Ovary (tissue), 7 donors: ENCODE measurements at regions not wholly inside any gene's neighbourhood (a gene's known extent, or its start where the extent isn't known, plus 50 kb on each side); places are given as distances from the start of the nearest gene placed in this dataset.

ENCODE experiments used
- DNase-seq, 5 donors: peaks; one replicate each; pipeline ENCODE4 v3.0.0-alpha.2; 2019 to 2020
- H3K27ac ChIP-seq, 2 donors: fragments of 200-600 bp; one replicate each; pipeline versions ENCODE4 v1.5.1 to v1.8.0; 2019 to 2022
- H3K27me3 ChIP-seq: fragments of 200-600 bp; one replicate; pipeline ENCODE4 v1.8.0; 2022
- H3K36me3 ChIP-seq: fragments of 200-600 bp; sonication (generic); one replicate; pipeline ENCODE4 v1.5.1; 2019
- H3K4me1 ChIP-seq: one replicate; pipeline ENCODE4 v1.8.1; 2013; ENCODE audit warnings: mild to moderate bottlenecking, moderate library complexity; ENCODE audit not compliant: insufficient read depth
- H3K4me3 ChIP-seq: fragments of 200-600 bp; sonication (generic); one replicate; pipeline ENCODE4 v1.5.1; 2017
- H3K9me3 ChIP-seq, 2 donors: fragments of 200-600 bp in 1 of 2; sonication (generic) in 1 of 2; one replicate each; pipeline versions ENCODE4 v1.5.1 to v1.8.1; 2013 to 2019; ENCODE audit warnings: mild to moderate bottlenecking in 1 of 2, moderate library complexity in 1 of 2
- EP300 ChIP-seq: sonication (generic); formaldehyde crosslinking; IDR thresholded peaks from one replicate; pipeline ENCODE4 v1.6.1; 2017; ENCODE audit warnings: antibody characterized with exemption
- POLR2A ChIP-seq: fragments of 450-650 bp; IDR thresholded peaks from one replicate; pipeline ENCODE4 v1.6.1; 2017; ENCODE audit warnings: antibody characterized with exemption, mild to moderate bottlenecking, moderate library complexity
- WGBS, 3 donors: extraction: QIAGEN DNeasy Blood & Tissue Kit in 1 of 3; methylation state at CpG; one replicate each; pipeline versions ENCODE4 v1.1.5 to v1.1.7; 2013 to 2017; 5-methylcytosine and 5-hydroxymethylcytosine counted together
- intact Hi-C, 4 donors: fragments of 100-400 bp; cut with DNase I; formaldehyde crosslinking; loops; one replicate each; pipeline versions ENCODE4 v1.11.0 to v1.15.1; 2022 to 2023
- TF ChIP-seq, protein P1 (sequence below), 3 donors: fragments of 450-650 bp in 2 of 3; fragments of 200-600 bp in 1 of 3; IDR thresholded peaks; one replicate each; pipeline versions ENCODE4 v1.5.1 to v1.8.0; 2016 to 2022; ENCODE audit warnings: antibody characterized with exemption in 3 of 3, mild to moderate bottlenecking in 1 of 3
- donor health status: DM: no; HTN: no; CAD: no; lungs with moderate emphysema.
- donor health status: DM: no; HTN: no; CAD: no.
- donor health status: Bipolar disorder and iron deficiency.
- donor health status: DM: no; HTN: no; CAD: no.
- donor health status: DM: yes; HTN: yes; CAD: no.

- DNase-seq: no peak
- 38 to 43% (median 38%) methylated on average over 3 of the region's 3 CpGs for WGBS, 3 donors
- H3K4me1 ChIP-seq: peaks cover 2% of the 10 kb centered on the region
- H3K9me3 ChIP-seq: no peaks in the 10 kb centered on the region
- TF ChIP-seq POLR2A: no peak
- no peak for TF ChIP-seq EP300
- TF ChIP-seq, protein P1, sequence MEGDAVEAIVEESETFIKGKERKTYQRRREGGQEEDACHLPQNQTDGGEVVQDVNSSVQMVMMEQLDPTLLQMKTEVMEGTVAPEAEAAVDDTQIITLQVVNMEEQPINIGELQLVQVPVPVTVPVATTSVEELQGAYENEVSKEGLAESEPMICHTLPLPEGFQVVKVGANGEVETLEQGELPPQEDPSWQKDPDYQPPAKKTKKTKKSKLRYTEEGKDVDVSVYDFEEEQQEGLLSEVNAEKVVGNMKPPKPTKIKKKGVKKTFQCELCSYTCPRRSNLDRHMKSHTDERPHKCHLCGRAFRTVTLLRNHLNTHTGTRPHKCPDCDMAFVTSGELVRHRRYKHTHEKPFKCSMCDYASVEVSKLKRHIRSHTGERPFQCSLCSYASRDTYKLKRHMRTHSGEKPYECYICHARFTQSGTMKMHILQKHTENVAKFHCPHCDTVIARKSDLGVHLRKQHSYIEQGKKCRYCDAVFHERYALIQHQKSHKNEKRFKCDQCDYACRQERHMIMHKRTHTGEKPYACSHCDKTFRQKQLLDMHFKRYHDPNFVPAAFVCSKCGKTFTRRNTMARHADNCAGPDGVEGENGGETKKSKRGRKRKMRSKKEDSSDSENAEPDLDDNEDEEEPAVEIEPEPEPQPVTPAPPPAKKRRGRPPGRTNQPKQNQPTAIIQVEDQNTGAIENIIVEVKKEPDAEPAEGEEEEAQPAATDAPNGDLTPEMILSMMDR (IDR thresholded peaks at IDR 0.05): no peak
- H3K36me3 ChIP-seq: no peaks in the 10 kb centered on the region
- intact Hi-C loops: no loop called here
- no peak overlapping the region for H3K4me3 ChIP-seq
- no peaks in the 10 kb centered on the region for H3K27me3 ChIP-seq
- no peak overlapping the region for H3K27ac ChIP-seq
These were observed 318.6 kb downstream of the PTEN start for GRCh38 chr10:88181902-88182600.

DNA sequence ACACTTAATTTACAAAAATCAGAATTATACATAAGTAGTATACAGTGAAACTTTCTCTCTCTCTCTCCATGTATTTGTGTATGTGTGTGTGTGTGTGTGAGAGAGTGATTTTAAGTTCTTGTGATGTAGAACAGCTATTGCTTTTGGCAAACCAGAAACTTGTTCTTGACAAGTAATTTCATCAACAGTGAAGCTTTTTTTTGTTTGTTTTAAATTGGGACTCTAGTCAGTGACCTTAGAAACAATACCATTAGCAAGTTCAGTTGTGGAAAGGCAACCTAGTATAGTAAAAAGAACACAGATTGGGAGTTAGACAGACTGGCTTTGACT, 319.1 kb downstream of the PTEN start:
- intact Hi-C loops: no loop called here
- Histone ChIP-seq H3K27ac (no peak overlapping the region), H3K36me3 (no peaks in the 10 kb centered on the region), H3K9me3 (no peaks in the 10 kb centered on the region), H3K4me1 (peaks cover 2% of the 10 kb centered on the region), H3K27me3 (no peaks in the 10 kb centered on the region), H3K4me3 (no peak overlapping the region)
- DNase-seq: no peak
- TF ChIP-seq EP300 (no peak), POLR2A (no peak)
- TF ChIP-seq, protein P1 (IDR thresholded peaks at IDR 0.05): no peak

- intact Hi-C loops: no loop called here
- H3K4me1 ChIP-seq: peaks cover 2% of the 10 kb centered on the region
- TF ChIP-seq, protein P1 (IDR thresholded peaks at IDR 0.05): no peak
- TF ChIP-seq EP300 (no peak), POLR2A (no peak)
- no peaks in the 10 kb centered on the region for H3K9me3 ChIP-seq
- H3K27me3 ChIP-seq: no peaks in the 10 kb centered on the region
- WGBS, 3 donors: 95 to 97% (median 95%) methylated on average over 3 of the region's 3 CpGs
- no peak overlapping the region for H3K4me3 ChIP-seq
- no peak for DNase-seq
- no peak overlapping the region for H3K27ac ChIP-seq
- no peaks in the 10 kb centered on the region for H3K36me3 ChIP-seq
These were observed 321.3 kb downstream of the PTEN start for GRCh38 chr10:88184543-88185297.

GRCh38 chr10:88185830-88186229, 322.4 kb downstream of the PTEN start:
- TF ChIP-seq POLR2A (no peak), EP300 (no peak)
- TF ChIP-seq, protein P1 (IDR thresholded peaks at IDR 0.05): no peak
- no peaks in the 10 kb centered on the region for H3K27me3 ChIP-seq
- H3K27ac ChIP-seq: no peak overlapping the region
- DNase-seq: no peak
- no peaks in the 10 kb centered on the region for H3K9me3 ChIP-seq
- intact Hi-C loops: no loop called here
- peaks cover 2% of the 10 kb centered on the region for H3K4me1 ChIP-seq
- 19 to 33% (median 26%) methylated on average over 2 of the region's 2 CpGs for WGBS, 3 donors
- no peak overlapping the region for H3K4me3 ChIP-seq
- H3K36me3 ChIP-seq: no peaks in the 10 kb centered on the region
